GM23338 (cell line): ENCODE measurements at regions not wholly inside any gene's neighbourhood (a gene's known extent, or its start where the extent isn't known, plus 50 kb on each side); places are given as distances from the start of the nearest gene placed in this dataset.

Experiments
- ATAC-seq: fragments of 200-7000 bp; cut with Tn5 transposase; 3 replicates; pipeline ENCODE4 v1.9.1; 2020
- DNase-seq: peaks from one replicate; pipeline ENCODE4 v3.0.0-alpha.2; 2015; ENCODE audit warnings: low spot score
- H2AFZ ChIP-seq: fragments of 200-600 bp; sonication (generic); 2 replicates; pipeline ENCODE4 v1.8.0; 2016; ENCODE audit warnings: antibody characterized with exemption, mild to moderate bottlenecking, moderate library complexity
- H3F3A ChIP-seq: fragments of 200-600 bp; sonication (generic); replicated peaks from 2 replicates; pipeline ENCODE4 v1.8.0; 2017; ENCODE audit warnings: antibody characterized with exemption, mixed run types, low read depth
- H3K27ac ChIP-seq: fragments of 200-600 bp; sonication (generic); 2 replicates; pipeline ENCODE4 v1.6.1; 2016; ENCODE audit warnings: low read depth
- H3K27me3 ChIP-seq: fragments of 200-600 bp; sonication (generic); 2 replicates; pipeline ENCODE4 v1.8.0; 2016; ENCODE audit warnings: mild to moderate bottlenecking, mixed run types, moderate library complexity; ENCODE audit not compliant: insufficient read depth
- H3K36me3 ChIP-seq: fragments of 200-600 bp; sonication (generic); 2 replicates; pipeline ENCODE4 v1.8.0; 2016; ENCODE audit warnings: mild to moderate bottlenecking; ENCODE audit not compliant: insufficient read depth
- H3K4me1 ChIP-seq: fragments of 200-600 bp; sonication (generic); 2 replicates; pipeline ENCODE4 v1.8.0; 2016; ENCODE audit warnings: mild to moderate bottlenecking, moderate library complexity; ENCODE audit not compliant: insufficient read depth
- H3K4me2 ChIP-seq: fragments of 200-600 bp; sonication (generic); 2 replicates; pipeline ENCODE4 v1.7.1; 2017; ENCODE audit warnings: mixed run types
- H3K4me3 ChIP-seq: fragments of 200-600 bp; sonication (generic); 2 replicates; pipeline ENCODE4 v1.6.1; 2016; ENCODE audit warnings: mixed run types
- H3K79me2 ChIP-seq: fragments of 200-600 bp; sonication (generic); replicated peaks from 2 replicates; pipeline ENCODE4 v1.8.0; 2017; ENCODE audit warnings: mild to moderate bottlenecking; ENCODE audit not compliant: insufficient read depth
- H3K9me2 ChIP-seq: fragments of 200-600 bp; sonication (generic); 2 replicates; pipeline ENCODE4 v1.8.0; 2017; ENCODE audit not compliant: insufficient read depth
- H4K20me1 ChIP-seq: fragments of 200-600 bp; sonication (generic); replicated peaks from 2 replicates; pipeline ENCODE4 v1.8.0; 2017; ENCODE audit warnings: mild to moderate bottlenecking; ENCODE audit not compliant: insufficient read depth
- H3K27ac Mint-ChIP-seq: 2 replicates; pipeline ENCODE4 v1.8.0; 2020; ENCODE audit warnings: inconsistent platforms, mild to moderate bottlenecking, moderate library complexity, mixed read lengths
- H3K27me3 Mint-ChIP-seq: 3 replicates; pipeline ENCODE4 v1.8.0; 2022; ENCODE audit warnings: low read depth, mild to moderate bottlenecking, moderate library complexity, mixed read lengths, inconsistent platforms; ENCODE audit not compliant: insufficient read depth, poor library complexity
- H3K36me3 Mint-ChIP-seq: 3 replicates; pipeline ENCODE4 v1.8.0; 2021; ENCODE audit warnings: low read depth, mild to moderate bottlenecking, inconsistent platforms, moderate library complexity, mixed read lengths
- H3K4me1 Mint-ChIP-seq: 3 replicates; pipeline ENCODE4 v1.8.0; 2020; ENCODE audit warnings: mild to moderate bottlenecking, inconsistent platforms, mixed read lengths
- H3K4me3 Mint-ChIP-seq: 3 replicates; pipeline ENCODE4 v1.8.0; 2021; ENCODE audit warnings: moderate library complexity, mild to moderate bottlenecking, inconsistent platforms, mixed read lengths
- H3K9me3 Mint-ChIP-seq: 3 replicates; pipeline ENCODE4 v1.8.0; 2020; ENCODE audit warnings: moderate library complexity, mild to moderate bottlenecking, inconsistent platforms, mixed read lengths
- CREB1 ChIP-seq: fragments of 250-450 bp; sonication (Bioruptor Pico); IDR thresholded peaks from 2 replicates; pipeline ENCODE4 v1.5.0; 2020; ENCODE audit warnings: low read depth, mild to moderate bottlenecking, moderate library complexity
- EZH2 ChIP-seq: fragments of 200-600 bp; sonication (generic); IDR thresholded peaks from one replicate; pipeline ENCODE4 v1.8.0; 2017; ENCODE audit warnings: antibody characterized with exemption, mild to moderate bottlenecking, low read depth; ENCODE audit not compliant: unreplicated experiment
- POLR2AphosphoS5 ChIP-seq: IDR thresholded peaks from 2 replicates; pipeline ENCODE4 v1.6.1; 2016; ENCODE audit warnings: antibody characterized with exemption, low read depth
- STAT1 ChIP-seq: IDR thresholded peaks from one replicate; pipeline ENCODE4 v1.6.1; 2016; ENCODE audit warnings: antibody characterized with exemption; ENCODE audit not compliant: unreplicated experiment
- ZNF114 ChIP-seq: fragments of 250-450 bp; sonication (Bioruptor Pico); IDR thresholded peaks from 2 replicates; pipeline ENCODE4 v1.5.0; 2020; ENCODE audit warnings: mild to moderate bottlenecking, moderate library complexity
- ZNF331 ChIP-seq: fragments of 250-450 bp; sonication (Bioruptor Pico); IDR thresholded peaks from 2 replicates; pipeline ENCODE4 v1.5.0; 2020; ENCODE audit warnings: low read depth, mild to moderate bottlenecking, moderate library complexity
- TF ChIP-seq, protein P1 (sequence below): fragments of 250-450 bp; sonication (Bioruptor Pico); IDR thresholded peaks from 2 replicates; pipeline ENCODE4 v1.5.0; 2020; ENCODE audit warnings: mild to moderate bottlenecking, moderate library complexity
- TF ChIP-seq, protein P2 (sequence below), 2 experiments: fragments of 200-600 bp in 1 of 2; sonication (generic) in 1 of 2; conservative IDR thresholded peaks; 2 replicates each; pipeline versions ENCODE4 v1.5.1 to v1.6.1; 2016 to 2017; ENCODE audit warnings: antibody characterized with exemption in 2 of 2, low read depth in 2 of 2, mild to moderate bottlenecking in 2 of 2, moderate library complexity in 1 of 2

DNA sequence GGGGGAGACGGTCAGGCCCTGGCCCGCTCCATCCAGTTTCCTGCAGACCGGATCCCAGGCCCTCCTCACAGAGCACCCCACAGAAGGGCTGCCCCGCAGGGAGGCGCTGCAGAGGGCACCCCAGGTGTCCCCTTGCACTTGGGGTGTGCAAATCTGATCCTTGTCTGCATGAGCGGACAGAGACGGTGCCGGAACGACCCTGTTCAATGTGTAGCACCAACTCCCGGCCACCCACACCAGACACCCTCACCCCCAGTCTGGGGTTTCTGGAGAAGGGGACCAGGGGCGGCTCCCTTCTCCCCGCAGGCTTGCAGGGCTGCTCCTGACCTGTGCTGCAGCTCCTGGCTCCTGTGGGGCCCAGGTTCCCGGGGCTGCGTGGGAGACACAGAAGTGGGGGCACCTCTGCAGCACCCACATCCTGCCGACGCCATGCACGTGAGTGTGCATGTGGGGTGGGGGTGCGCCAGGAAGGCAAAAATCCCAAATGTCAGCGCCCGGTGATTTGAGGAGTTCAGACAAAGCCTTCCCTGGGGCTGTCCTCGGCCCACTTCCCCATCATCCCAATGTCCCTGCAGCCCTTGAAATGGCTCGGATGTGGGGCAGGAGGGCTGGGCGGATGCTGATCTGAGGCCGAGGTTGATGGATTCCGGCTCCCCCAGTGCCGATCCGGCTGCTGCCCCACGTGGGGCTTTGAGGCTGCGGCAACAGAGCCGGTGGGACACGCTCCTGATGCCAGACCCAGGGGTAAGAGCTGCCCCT is 85.3 kb upstream of the BHLHE23 start (continued):
- TF ChIP-seq, protein P1, sequence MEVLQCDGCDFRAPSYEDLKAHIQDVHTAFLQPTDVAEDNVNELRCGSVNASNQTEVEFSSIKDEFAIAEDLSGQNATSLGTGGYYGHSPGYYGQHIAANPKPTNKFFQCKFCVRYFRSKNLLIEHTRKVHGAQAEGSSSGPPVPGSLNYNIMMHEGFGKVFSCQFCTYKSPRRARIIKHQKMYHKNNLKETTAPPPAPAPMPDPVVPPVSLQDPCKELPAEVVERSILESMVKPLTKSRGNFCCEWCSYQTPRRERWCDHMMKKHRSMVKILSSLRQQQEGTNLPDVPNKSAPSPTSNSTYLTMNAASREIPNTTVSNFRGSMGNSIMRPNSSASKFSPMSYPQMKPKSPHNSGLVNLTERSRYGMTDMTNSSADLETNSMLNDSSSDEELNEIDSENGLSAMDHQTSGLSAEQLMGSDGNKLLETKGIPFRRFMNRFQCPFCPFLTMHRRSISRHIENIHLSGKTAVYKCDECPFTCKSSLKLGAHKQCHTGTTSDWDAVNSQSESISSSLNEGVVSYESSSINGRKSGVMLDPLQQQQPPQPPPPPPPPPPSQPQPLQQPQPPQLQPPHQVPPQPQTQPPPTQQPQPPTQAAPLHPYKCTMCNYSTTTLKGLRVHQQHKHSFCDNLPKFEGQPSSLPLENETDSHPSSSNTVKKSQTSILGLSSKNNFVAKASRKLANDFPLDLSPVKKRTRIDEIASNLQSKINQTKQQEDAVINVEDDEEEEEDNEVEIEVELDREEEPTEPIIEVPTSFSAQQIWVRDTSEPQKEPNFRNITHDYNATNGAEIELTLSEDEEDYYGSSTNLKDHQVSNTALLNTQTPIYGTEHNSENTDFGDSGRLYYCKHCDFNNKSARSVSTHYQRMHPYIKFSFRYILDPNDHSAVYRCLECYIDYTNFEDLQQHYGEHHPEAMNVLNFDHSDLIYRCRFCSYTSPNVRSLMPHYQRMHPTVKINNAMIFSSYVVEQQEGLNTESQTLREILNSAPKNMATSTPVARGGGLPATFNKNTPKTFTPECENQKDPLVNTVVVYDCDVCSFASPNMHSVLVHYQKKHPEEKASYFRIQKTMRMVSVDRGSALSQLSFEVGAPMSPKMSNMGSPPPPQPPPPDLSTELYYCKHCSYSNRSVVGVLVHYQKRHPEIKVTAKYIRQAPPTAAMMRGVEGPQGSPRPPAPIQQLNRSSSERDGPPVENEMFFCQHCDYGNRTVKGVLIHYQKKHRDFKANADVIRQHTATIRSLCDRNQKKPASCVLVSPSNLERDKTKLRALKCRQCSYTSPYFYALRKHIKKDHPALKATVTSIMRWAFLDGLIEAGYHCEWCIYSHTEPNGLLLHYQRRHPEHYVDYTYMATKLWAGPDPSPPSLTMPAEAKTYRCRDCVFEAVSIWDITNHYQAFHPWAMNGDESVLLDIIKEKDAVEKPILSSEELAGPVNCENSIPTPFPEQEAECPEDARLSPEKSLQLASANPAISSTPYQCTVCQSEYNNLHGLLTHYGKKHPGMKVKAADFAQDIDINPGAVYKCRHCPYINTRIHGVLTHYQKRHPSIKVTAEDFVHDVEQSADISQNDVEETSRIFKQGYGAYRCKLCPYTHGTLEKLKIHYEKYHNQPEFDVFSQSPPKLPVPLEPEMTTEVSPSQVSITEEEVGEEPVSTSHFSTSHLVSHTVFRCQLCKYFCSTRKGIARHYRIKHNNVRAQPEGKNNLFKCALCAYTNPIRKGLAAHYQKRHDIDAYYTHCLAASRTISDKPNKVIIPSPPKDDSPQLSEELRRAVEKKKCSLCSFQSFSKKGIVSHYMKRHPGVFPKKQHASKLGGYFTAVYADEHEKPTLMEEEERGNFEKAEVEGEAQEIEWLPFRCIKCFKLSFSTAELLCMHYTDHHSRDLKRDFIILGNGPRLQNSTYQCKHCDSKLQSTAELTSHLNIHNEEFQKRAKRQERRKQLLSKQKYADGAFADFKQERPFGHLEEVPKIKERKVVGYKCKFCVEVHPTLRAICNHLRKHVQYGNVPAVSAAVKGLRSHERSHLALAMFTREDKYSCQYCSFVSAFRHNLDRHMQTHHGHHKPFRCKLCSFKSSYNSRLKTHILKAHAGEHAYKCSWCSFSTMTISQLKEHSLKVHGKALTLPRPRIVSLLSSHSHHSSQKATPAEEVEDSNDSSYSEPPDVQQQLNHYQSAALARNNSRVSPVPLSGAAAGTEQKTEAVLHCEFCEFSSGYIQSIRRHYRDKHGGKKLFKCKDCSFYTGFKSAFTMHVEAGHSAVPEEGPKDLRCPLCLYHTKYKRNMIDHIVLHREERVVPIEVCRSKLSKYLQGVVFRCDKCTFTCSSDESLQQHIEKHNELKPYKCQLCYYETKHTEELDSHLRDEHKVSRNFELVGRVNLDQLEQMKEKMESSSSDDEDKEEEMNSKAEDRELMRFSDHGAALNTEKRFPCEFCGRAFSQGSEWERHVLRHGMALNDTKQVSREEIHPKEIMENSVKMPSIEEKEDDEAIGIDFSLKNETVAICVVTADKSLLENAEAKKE (CRISPR knock-in tag): no peak
- TF ChIP-seq CREB1 (CRISPR knock-in tag) (no peak), ZNF114 (no peak), POLR2AphosphoS5 (no peak), ZNF331 (CRISPR knock-in tag) (no peak)

DNA sequence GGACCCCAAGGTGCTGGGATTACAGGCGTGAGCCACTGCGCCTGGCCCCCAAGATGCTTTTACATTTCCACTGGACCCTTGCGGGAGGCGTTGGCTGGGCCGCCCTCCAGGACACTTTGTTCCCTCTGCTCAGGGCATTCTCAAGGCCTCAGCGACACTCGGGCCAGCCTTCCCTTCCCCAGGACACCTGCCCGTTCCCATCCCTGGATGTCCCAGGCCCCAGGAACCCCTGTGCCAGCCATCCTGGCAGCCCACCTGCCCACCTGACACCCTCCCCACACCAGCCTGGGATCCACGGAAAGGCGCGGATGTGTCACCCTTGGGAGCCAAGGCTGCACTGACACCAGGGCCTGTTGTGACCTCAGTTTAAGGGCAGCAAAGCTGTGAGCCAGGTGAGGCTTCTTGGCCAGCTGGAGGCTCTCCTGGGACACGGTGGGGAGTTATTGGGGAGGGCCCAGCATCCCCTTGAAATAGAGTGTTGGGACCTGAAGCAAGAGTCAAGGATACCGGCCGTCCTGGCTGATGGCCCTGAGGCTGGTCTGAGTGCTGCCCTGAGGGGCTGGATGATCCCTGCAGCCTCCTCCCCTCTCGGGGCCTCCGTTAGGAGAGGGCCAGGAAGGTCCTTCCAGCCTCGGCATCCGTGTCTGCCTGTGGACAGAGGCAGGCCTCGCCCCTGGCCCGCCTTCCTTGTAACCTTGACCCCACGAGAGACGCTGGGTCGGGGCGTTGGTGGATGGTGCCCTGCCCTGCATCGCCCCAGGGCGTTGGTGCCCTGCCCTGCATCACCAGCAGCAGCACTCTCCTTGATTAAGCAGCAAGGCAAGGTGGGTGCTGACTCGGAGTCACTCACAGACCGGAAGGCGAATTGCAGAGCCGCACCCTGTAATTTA is 84.2 kb upstream of the BHLHE23 start:
- H3K36me3 Mint-ChIP-seq: no peaks in the 10 kb centered on the region
- no peaks in the 10 kb centered on the region for H3K27me3 ChIP-seq
- TF ChIP-seq, protein P2, sequence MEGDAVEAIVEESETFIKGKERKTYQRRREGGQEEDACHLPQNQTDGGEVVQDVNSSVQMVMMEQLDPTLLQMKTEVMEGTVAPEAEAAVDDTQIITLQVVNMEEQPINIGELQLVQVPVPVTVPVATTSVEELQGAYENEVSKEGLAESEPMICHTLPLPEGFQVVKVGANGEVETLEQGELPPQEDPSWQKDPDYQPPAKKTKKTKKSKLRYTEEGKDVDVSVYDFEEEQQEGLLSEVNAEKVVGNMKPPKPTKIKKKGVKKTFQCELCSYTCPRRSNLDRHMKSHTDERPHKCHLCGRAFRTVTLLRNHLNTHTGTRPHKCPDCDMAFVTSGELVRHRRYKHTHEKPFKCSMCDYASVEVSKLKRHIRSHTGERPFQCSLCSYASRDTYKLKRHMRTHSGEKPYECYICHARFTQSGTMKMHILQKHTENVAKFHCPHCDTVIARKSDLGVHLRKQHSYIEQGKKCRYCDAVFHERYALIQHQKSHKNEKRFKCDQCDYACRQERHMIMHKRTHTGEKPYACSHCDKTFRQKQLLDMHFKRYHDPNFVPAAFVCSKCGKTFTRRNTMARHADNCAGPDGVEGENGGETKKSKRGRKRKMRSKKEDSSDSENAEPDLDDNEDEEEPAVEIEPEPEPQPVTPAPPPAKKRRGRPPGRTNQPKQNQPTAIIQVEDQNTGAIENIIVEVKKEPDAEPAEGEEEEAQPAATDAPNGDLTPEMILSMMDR (conservative IDR thresholded peaks at IDR 0.05; ENCODE audit: low read depth in 2 of 2): no peak
- no peak for TF ChIP-seq EZH2
- no peak for TF ChIP-seq STAT1

More for the DNA sequence above, 84.2 kb upstream of the BHLHE23 start:
- ATAC-seq (no peak), DNase-seq (no peak)
- H3F3A ChIP-seq: no peaks in the 10 kb centered on the region
- no peaks in the 10 kb centered on the region for H3K4me1 ChIP-seq
- Mint-ChIP-seq H3K9me3 (no peaks in the 10 kb centered on the region; the same call in 1 of the 3 replicates), H3K4me1 (no peaks in the 10 kb centered on the region; the same call in 2 of the 3 replicates), H3K27me3 (peaks cover 18% of the 10 kb centered on the region), H3K4me3 (no peak overlapping the region), H3K27ac (no peak overlapping the region)
- H4K20me1 ChIP-seq: no peaks in the 10 kb centered on the region
- no peaks in the 10 kb centered on the region for H3K36me3 ChIP-seq
- no peak overlapping the region for H3K27ac ChIP-seq
- H3K4me2 ChIP-seq: no peak overlapping the region
- H3K79me2 ChIP-seq: no peaks in the 10 kb centered on the region
- H3K4me3 ChIP-seq: no peak overlapping the region
- no peak overlapping the region for H2AFZ ChIP-seq
- H3K9me2 ChIP-seq: no peaks in the 10 kb centered on the region
